ENCODE measurements at regions not wholly inside any gene's neighbourhood (a gene's known extent, or its start where the extent isn't known, plus 50 kb on each side); places are given as distances from the start of the nearest gene placed in this dataset.
A peak's percentile ranks its signal among the peaks of the same experiment; 100 is the strongest.

GRCh38 chr7:17184805-17185689, 113.4 kb upstream of the AHR start:
- peak overlapping the region; percentile 7 to 12 for H3K27ac ChIP-seq
- TF ChIP-seq POLR2A (IDR thresholded peaks at IDR 0.05) (no peak), CTCF (IDR thresholded peaks at IDR 0.05) (no peak), POLR2AphosphoS5 (IDR thresholded peaks at IDR 0.05) (no peak)
- no peak for DNase-seq (ENCODE audit: low spot score in 2 of 2)
- H3K9me3 ChIP-seq = no peaks in the 10 kb centered on the region
- intact Hi-C loops (cut with DNase I; ENCODE audit: low total_unique reads) = no loop called here
- no peaks in the 10 kb centered on the region for H3K27me3 ChIP-seq
- no peaks in the 10 kb centered on the region for H3K36me3 ChIP-seq
- H3K4me3 ChIP-seq = no peak overlapping the region
- H3K4me1 ChIP-seq = no peaks in the 10 kb centered on the region

- no peak overlapping the region for H3K4me3 ChIP-seq
- H3K27me3 ChIP-seq = no peaks in the 10 kb centered on the region
- H3K4me1 ChIP-seq = no peaks in the 10 kb centered on the region
- no peak for TF ChIP-seq POLR2A (IDR thresholded peaks at IDR 0.05)
- no peak for TF ChIP-seq POLR2AphosphoS5 (IDR thresholded peaks at IDR 0.05)
- no peak for TF ChIP-seq CTCF (IDR thresholded peaks at IDR 0.05)
- peak overlapping the region in 1 of 2 donors; percentile 12 for H3K27ac ChIP-seq
- no peaks in the 10 kb centered on the region for H3K9me3 ChIP-seq
- intact Hi-C loops (cut with DNase I; ENCODE audit: low total_unique reads) = no loop called here
- H3K36me3 ChIP-seq = no peaks in the 10 kb centered on the region
- no peak for DNase-seq (ENCODE audit: low spot score in 2 of 2)
Measured at GRCh38 chr7:17185690-17186070, 112.8 kb upstream of the AHR start.

GRCh38 chr7:17186745-17187530, 111.5 kb upstream of the AHR start:
- no peaks in the 10 kb centered on the region for H3K4me1 ChIP-seq
- intact Hi-C loops (cut with DNase I; ENCODE audit: low total_unique reads) = no loop called here
- no peaks in the 10 kb centered on the region for H3K9me3 ChIP-seq

GRCh38 chr7:17194656-17195055, 103.8 kb upstream of the AHR start:
- Histone ChIP-seq H3K4me1 (no peaks in the 10 kb centered on the region), H3K9me3 (no peaks in the 10 kb centered on the region), H3K4me3 (no peak overlapping the region), H3K27me3 (no peaks in the 10 kb centered on the region), H3K27ac (no peak overlapping the region), H3K36me3 (no peaks in the 10 kb centered on the region)
- DNase-seq (ENCODE audit: low spot score in 2 of 2) = no peak
- intact Hi-C loops (cut with DNase I; ENCODE audit: low total_unique reads) = no loop called here
- TF ChIP-seq POLR2AphosphoS5 (IDR thresholded peaks at IDR 0.05) (no peak), POLR2A (IDR thresholded peaks at IDR 0.05) (no peak), CTCF (IDR thresholded peaks at IDR 0.05) (no peak)

More at GRCh38 chr7:17186745-17187530, 111.5 kb upstream of the AHR start:
- Histone ChIP-seq H3K27me3 (no peaks in the 10 kb centered on the region), H3K4me3 (no peak overlapping the region), H3K27ac (peak overlapping the region in 1 of 2 donors; percentile 12), H3K36me3 (no peaks in the 10 kb centered on the region)
- TF ChIP-seq POLR2AphosphoS5 (IDR thresholded peaks at IDR 0.05) (no peak), POLR2A (IDR thresholded peaks at IDR 0.05) (no peak), CTCF (IDR thresholded peaks at IDR 0.05) (no peak)
- DNase-seq (ENCODE audit: low spot score in 2 of 2) = no peak

GRCh38 chr7:17195576-17195975, 102.9 kb upstream of the AHR start:
- no peak for DNase-seq (ENCODE audit: low spot score in 2 of 2)

More at GRCh38 chr7:17195576-17195975, 102.9 kb upstream of the AHR start:
- H3K9me3 ChIP-seq = no peaks in the 10 kb centered on the region
- no peaks in the 10 kb centered on the region for H3K36me3 ChIP-seq
- no peak overlapping the region for H3K27ac ChIP-seq
- H3K4me3 ChIP-seq = no peak overlapping the region
- H3K27me3 ChIP-seq = no peaks in the 10 kb centered on the region
- intact Hi-C loops (cut with DNase I; ENCODE audit: low total_unique reads) = no loop called here
- H3K4me1 ChIP-seq = no peaks in the 10 kb centered on the region
- TF ChIP-seq POLR2AphosphoS5 (IDR thresholded peaks at IDR 0.05) = no peak
- TF ChIP-seq POLR2A (IDR thresholded peaks at IDR 0.05) = no peak
- TF ChIP-seq CTCF (IDR thresholded peaks at IDR 0.05) = no peak

Measured in breast epithelium (tissue), 4 donors.